ENCODE measurements at regions not wholly inside any gene's neighbourhood (a gene's known extent, or its start where the extent isn't known, plus 50 kb on each side); places are given as distances from the start of the nearest gene placed in this dataset.

DNA sequence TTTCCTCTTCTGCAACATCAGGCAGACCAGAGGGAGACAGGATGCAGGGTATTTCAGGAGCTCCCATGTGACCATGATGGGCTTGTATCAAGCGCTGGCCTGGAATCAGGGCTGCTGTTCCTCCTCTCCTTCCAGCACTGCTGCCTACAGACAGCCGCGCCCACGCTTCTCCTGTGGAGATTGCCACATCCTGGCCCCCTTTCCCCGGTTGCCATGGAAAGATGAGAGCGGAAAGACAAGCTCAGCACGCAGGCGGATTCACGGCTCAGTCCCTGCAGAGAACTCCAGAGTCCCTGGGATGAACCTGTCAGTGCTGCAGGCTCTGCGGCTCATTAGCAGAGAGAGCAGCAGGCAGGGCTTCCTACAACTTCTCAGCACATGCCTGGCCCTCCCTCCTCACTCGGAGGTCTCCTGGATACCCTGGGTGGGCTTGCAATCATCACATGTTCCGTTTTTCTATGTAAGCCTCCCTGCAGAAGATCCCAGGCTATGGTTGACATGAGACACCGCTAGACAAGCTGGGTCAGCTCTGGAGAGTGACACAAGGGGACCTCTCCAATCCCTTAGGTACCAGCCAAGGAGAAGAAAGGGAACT, 497.8 kb upstream of the MYT1L start:
- TF ChIP-seq, protein P1, sequence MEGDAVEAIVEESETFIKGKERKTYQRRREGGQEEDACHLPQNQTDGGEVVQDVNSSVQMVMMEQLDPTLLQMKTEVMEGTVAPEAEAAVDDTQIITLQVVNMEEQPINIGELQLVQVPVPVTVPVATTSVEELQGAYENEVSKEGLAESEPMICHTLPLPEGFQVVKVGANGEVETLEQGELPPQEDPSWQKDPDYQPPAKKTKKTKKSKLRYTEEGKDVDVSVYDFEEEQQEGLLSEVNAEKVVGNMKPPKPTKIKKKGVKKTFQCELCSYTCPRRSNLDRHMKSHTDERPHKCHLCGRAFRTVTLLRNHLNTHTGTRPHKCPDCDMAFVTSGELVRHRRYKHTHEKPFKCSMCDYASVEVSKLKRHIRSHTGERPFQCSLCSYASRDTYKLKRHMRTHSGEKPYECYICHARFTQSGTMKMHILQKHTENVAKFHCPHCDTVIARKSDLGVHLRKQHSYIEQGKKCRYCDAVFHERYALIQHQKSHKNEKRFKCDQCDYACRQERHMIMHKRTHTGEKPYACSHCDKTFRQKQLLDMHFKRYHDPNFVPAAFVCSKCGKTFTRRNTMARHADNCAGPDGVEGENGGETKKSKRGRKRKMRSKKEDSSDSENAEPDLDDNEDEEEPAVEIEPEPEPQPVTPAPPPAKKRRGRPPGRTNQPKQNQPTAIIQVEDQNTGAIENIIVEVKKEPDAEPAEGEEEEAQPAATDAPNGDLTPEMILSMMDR (IDR thresholded peaks at IDR 0.05; ENCODE audit: insufficient read depth, low read depth, low read length, missing control alignments) = no peak
- H3K4me3 ChIP-seq (ENCODE audit: low read depth, low read length) = no peak overlapping the region
- DNase-seq (ENCODE audit: low read depth) = no peak

DNA sequence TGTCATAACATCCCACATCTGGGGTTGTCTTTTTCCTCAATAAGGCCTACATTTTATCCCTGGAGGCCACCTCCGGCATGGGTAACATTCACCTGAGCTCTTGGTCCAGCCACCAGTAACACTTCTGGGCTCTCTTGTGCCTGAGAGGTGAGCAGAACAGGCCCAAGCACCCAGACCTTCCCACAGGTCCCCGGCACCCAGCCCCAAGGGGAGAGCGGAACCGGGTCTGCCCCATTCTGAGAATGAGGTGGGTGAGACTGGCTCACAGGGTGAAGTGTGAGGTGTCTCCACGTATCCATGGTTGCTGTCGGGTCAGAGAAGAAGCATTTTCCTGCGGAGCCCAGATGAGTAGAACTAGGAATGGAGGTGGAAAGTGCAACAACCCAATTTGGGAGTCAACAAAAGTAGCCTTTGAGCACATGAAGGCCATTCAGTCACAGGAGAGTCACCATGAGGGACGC, 496.7 kb upstream of the MYT1L start:
- no peak overlapping the region for H3K4me3 ChIP-seq (ENCODE audit: low read depth, low read length)
- TF ChIP-seq, protein P1 (IDR thresholded peaks at IDR 0.05; ENCODE audit: insufficient read depth, low read depth, low read length, missing control alignments) = no peak
- DNase-seq (ENCODE audit: low read depth) = no peak

DNA sequence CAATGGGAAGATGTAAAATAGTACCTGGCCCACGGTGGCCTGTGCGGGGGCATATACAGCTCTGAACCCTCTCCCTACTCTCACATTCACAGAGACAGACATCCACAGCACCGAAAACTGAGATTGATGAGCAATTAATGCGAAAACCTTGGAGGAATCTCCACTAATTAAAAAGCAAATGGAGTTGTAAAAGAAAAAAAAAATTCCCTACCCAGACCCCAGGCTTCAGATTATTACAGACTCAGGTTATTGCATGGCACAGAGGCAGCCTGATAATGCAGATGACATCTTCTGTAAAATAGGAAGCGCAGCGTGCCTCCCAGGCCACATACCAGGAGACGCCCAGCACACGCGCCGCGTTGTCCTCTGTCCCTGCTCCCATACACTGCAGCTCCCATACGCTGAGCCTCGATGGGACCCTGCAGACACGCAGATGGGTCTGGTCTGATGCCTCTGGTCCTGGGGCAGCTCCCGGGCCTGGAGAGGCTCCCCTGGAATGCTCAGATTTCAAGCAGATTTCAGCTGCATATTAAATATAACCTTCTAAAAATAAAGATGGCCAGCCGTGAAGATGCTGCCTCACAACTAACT, 496.1 kb upstream of the MYT1L start:
- no peak for DNase-seq (ENCODE audit: low read depth)
- TF ChIP-seq, protein P1 (IDR thresholded peaks at IDR 0.05; ENCODE audit: insufficient read depth, low read depth, low read length, missing control alignments) = no peak
- H3K4me3 ChIP-seq (ENCODE audit: low read depth, low read length) = no peak overlapping the region

DNA sequence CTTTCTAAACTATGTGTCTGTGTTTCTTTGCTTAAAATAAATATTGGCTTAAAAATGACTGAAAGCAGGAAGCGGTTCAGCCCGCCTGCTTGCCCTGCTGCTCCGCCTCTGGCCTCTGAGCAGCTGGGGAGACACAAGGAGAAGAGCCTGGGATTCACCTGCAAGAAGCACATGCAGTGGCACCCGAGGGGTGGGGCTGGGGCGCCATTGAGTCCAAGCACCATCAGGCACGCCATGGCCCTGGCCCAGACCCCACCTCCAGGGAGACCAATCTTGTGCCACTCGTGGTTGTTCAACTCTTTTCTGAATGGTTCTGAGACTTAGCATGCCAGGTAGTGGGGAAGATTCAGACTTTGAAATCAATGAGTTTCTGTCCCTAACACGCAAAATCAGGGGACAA, 495.5 kb upstream of the MYT1L start:
- TF ChIP-seq, protein P1 (IDR thresholded peaks at IDR 0.05; ENCODE audit: insufficient read depth, low read depth, low read length, missing control alignments) = no peak
- DNase-seq (ENCODE audit: low read depth) = no peak
- H3K4me3 ChIP-seq (ENCODE audit: low read depth, low read length) = no peak overlapping the region

DNA sequence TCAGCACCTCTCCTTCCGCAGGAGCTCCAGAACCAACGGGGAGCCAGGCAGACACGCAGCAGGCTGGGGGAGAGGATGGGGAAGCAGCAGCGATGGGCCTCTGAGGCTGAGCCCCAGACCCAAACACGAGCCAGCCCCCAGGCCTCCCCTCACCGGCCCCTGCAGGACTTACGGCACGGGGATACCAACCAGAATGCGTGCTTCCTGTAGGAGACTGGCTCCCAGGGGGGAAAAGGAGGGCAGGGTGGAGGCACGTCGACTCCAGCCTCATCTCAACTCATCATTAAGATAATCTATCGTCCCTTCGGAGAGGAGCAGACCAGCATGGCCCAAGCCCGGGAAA, 495.1 kb upstream of the MYT1L start:
- H3K4me3 ChIP-seq (ENCODE audit: low read depth, low read length) = no peak overlapping the region
- TF ChIP-seq, protein P1 (IDR thresholded peaks at IDR 0.05; ENCODE audit: insufficient read depth, low read depth, low read length, missing control alignments) = no peak
- DNase-seq (ENCODE audit: low read depth) = no peak

DNA sequence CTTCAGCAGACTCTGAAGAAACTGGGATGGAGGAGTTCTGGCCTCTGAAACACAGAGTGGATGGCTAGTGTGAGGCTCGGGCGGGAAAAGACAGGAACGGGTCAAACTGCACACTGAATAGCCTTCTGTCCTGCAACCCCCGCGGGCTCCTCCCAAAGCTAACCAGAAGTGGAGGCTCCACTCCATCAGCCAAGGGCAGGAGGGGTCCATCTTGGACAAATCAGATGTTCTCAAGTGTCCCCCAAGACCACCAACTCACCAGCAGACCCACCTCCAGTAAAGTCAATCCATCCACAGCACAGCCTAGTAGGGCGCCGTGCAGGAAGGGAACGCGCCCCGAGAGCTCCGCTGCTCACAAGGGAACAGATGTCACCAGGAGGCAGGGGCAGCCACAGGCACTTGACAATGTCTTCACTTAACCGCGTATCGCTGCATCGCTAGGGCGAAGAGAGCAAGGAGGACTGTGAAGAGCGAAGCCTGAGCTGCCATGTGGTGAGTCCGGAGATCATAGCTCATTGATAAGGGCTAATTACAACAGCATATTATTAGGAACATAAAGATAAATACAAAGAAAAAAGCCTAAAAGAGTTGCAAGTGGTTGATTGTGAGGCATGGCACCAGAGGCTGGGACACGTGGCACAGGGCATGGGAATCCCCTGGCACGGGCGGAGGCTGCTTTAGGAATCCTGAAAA, 494.6 kb upstream of the MYT1L start:
- H3K4me3 ChIP-seq (ENCODE audit: low read depth, low read length) = no peak overlapping the region
- TF ChIP-seq, protein P1 (IDR thresholded peaks at IDR 0.05; ENCODE audit: insufficient read depth, low read depth, low read length, missing control alignments) = no peak
- no peak for DNase-seq (ENCODE audit: low read depth)
